ENCODE measurements at regions not wholly inside any gene's neighbourhood (a gene's known extent, or its start where the extent isn't known, plus 50 kb on each side); places are given as distances from the start of the nearest gene placed in this dataset.

- intact Hi-C loops (cut with micrococcal nuclease): no loop called here
- Histone ChIP-seq H3K36me3 (replicated peaks in 1 of 2; ENCODE audit: control insufficient read depth in 1 of 2, insufficient read depth in 2 of 2, low read length in 2 of 2) (no peaks in the 10 kb centered on the region), H3K4me1 (ENCODE audit: control insufficient read depth in 1 of 2, insufficient read depth in 2 of 2, low read length in 2 of 2) (no peaks in the 10 kb centered on the region), H3K79me2 (ENCODE audit: insufficient read depth, low read length) (no peaks in the 10 kb centered on the region), H3K27ac (ENCODE audit: low read depth in 1 of 2, low read length in 2 of 2) (no peak overlapping the region), H2AFZ (ENCODE audit: insufficient read depth, low read depth, low read length, poor library complexity, severe bottlenecking) (no peak overlapping the region), H3K27me3 (ENCODE audit: control insufficient read depth in 2 of 2, insufficient read depth in 2 of 2, low read length in 2 of 2) (peaks cover 0 to 3% of the 10 kb centered on the region in 2 donors), H3K4me3 (replicated peaks in 1 of 3; ENCODE audit: low read depth in 2 of 3, low read length in 3 of 3) (no peak overlapping the region), H3K9me3 (replicated peaks in 1 of 2; ENCODE audit: control insufficient read depth in 1 of 2, insufficient read depth in 1 of 2, low read length in 2 of 2) (no peaks in the 10 kb centered on the region), H3K4me2 (replicated peaks; ENCODE audit: extremely low read depth, low read length, poor library complexity, severe bottlenecking) (no peak overlapping the region), H4K20me1 (ENCODE audit: insufficient read depth, low read length) (no peaks in the 10 kb centered on the region), H3K9ac (ENCODE audit: insufficient read depth, low read length, poor library complexity, severe bottlenecking) (no peak overlapping the region)
- no CpG with 5 or more reads among the region's 1 CpG for WGBS (ENCODE audit: insufficient coverage)
- Mint-ChIP-seq H3K4me1 (no peaks in the 10 kb centered on the region), H3K4me3 (no peak overlapping the region), H3K27ac (no peak overlapping the region), H3K27me3 (ENCODE audit: low read depth in 3 of 3) (peaks cover 2 to 19% (median 12%) of the 10 kb centered on the region in 3 donors), H3K36me3 (no peaks in the 10 kb centered on the region), H3K9me3 (peaks cover 0 to 2% (median 0%) of the 10 kb centered on the region in 7 donors)
- DNase-seq: no peak
- TF ChIP-seq, protein P1, sequence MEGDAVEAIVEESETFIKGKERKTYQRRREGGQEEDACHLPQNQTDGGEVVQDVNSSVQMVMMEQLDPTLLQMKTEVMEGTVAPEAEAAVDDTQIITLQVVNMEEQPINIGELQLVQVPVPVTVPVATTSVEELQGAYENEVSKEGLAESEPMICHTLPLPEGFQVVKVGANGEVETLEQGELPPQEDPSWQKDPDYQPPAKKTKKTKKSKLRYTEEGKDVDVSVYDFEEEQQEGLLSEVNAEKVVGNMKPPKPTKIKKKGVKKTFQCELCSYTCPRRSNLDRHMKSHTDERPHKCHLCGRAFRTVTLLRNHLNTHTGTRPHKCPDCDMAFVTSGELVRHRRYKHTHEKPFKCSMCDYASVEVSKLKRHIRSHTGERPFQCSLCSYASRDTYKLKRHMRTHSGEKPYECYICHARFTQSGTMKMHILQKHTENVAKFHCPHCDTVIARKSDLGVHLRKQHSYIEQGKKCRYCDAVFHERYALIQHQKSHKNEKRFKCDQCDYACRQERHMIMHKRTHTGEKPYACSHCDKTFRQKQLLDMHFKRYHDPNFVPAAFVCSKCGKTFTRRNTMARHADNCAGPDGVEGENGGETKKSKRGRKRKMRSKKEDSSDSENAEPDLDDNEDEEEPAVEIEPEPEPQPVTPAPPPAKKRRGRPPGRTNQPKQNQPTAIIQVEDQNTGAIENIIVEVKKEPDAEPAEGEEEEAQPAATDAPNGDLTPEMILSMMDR (IDR thresholded peaks at IDR 0.05): no peak
Observed at GRCh38 chr6:27066802-27067201, 180.7 kb upstream of the PRSS16 start.

GRCh38 chr6:27073441-27073840 lies 174.1 kb upstream of the PRSS16 start:
- Histone ChIP-seq H3K4me3 (replicated peaks in 1 of 3; ENCODE audit: low read depth in 2 of 3, low read length in 3 of 3) (no peak overlapping the region), H3K9me3 (replicated peaks in 1 of 2; ENCODE audit: control insufficient read depth in 1 of 2, insufficient read depth in 1 of 2, low read length in 2 of 2) (no peaks in the 10 kb centered on the region), H2AFZ (ENCODE audit: insufficient read depth, low read depth, low read length, poor library complexity, severe bottlenecking) (no peak overlapping the region), H3K36me3 (replicated peaks in 1 of 2; ENCODE audit: control insufficient read depth in 1 of 2, insufficient read depth in 2 of 2, low read length in 2 of 2) (no peaks in the 10 kb centered on the region), H3K79me2 (ENCODE audit: insufficient read depth, low read length) (no peaks in the 10 kb centered on the region), H3K4me1 (ENCODE audit: control insufficient read depth in 1 of 2, insufficient read depth in 2 of 2, low read length in 2 of 2) (peaks cover 0 to under 1% of the 10 kb centered on the region in 2 donors), H3K27ac (ENCODE audit: low read depth in 1 of 2, low read length in 2 of 2) (no peak overlapping the region), H3K9ac (ENCODE audit: insufficient read depth, low read length, poor library complexity, severe bottlenecking) (no peak overlapping the region), H3K27me3 (ENCODE audit: control insufficient read depth in 2 of 2, insufficient read depth in 2 of 2, low read length in 2 of 2) (peaks cover 8 to 11% of the 10 kb centered on the region in 2 donors), H3K4me2 (replicated peaks; ENCODE audit: extremely low read depth, low read length, poor library complexity, severe bottlenecking) (no peak overlapping the region), H4K20me1 (ENCODE audit: insufficient read depth, low read length) (no peaks in the 10 kb centered on the region)
- no peak overlapping the region for H3K4me3 Mint-ChIP-seq
- H3K9me3 Mint-ChIP-seq: no peaks in the 10 kb centered on the region
- H3K27ac Mint-ChIP-seq: no peak overlapping the region
- H3K36me3 Mint-ChIP-seq: no peaks in the 10 kb centered on the region
- no peak for DNase-seq
- WGBS (ENCODE audit: insufficient coverage): 100% methylated on average over 1 of the region's 3 CpGs
- intact Hi-C loops (cut with micrococcal nuclease): no loop called here
- H3K4me1 Mint-ChIP-seq: peaks cover under 1% of the 10 kb centered on the region
- H3K27me3 Mint-ChIP-seq (ENCODE audit: low read depth in 3 of 3): peaks cover 15 to 37% (median 22%) of the 10 kb centered on the region in 3 donors
- TF ChIP-seq, protein P1 (IDR thresholded peaks at IDR 0.05): no peak
